ENCODE measurements at regions not wholly inside any gene's neighbourhood (a gene's known extent, or its start where the extent isn't known, plus 50 kb on each side); places are given as distances from the start of the nearest gene placed in this dataset.

- no peak for TF ChIP-seq GATA2 (IDR thresholded peaks at IDR 0.05; ENCODE audit: low read depth, low read length)
- no peak for TF ChIP-seq GATA3 (IDR thresholded peaks at IDR 0.05; ENCODE audit: low read depth, low read length)
These were observed 56.3 kb upstream of the GULP1 start for GRCh38 chr2:188235364-188235763.

All from SH-SY5Y (cell line).